B cell (primary cell): ENCODE measurements at regions not wholly inside any gene's neighbourhood (a gene's known extent, or its start where the extent isn't known, plus 50 kb on each side); places are given as distances from the start of the nearest gene placed in this dataset.
"Not testable (repeated sequence)": the region's sequence is repeated elsewhere in the genome, so short reads cannot be mapped to it uniquely, and the experiment has no call there.

Source experiments
- ATAC-seq: fragments of 200-7000 bp; cut with Tn5 transposase; one replicate; pipeline ENCODE4 v1.10.0; 2021; ENCODE audit warnings: low read depth, mild to moderate bottlenecking, moderate number of reproducible peaks, moderate library complexity
- CTCF ChIA-PET: fragments of 350-600 bp; sonication (Branson Sonifier 250); formaldehyde crosslinking; loops from one replicate; lab custom pipeline; 2021; ENCODE audit warnings: antibody characterized with exemption, inconsistent platforms; lab: Charles Lee
- POLR2A ChIA-PET: fragments of 350-600 bp; sonication (Branson Sonifier 250); formaldehyde crosslinking; loops from one replicate; lab custom pipeline; 2021; ENCODE audit warnings: antibody characterized with exemption; lab: Charles Lee
- DNase-seq: peaks from one replicate; pipeline ENCODE4 v3.0.0; 2013
- H2AFZ ChIP-seq: 2 replicates; pipeline ENCODE4 v1.6.1; 2012; ENCODE audit warnings: mild to moderate bottlenecking, low read depth, low read length; ENCODE audit not compliant: insufficient read depth, poor library complexity, severe bottlenecking
- H3K27ac ChIP-seq, 2 donors: 1 replicate in 1 of 2; 2 replicates in 1 of 2; pipeline ENCODE4 v1.5.1; 2012 to 2013; ENCODE audit warnings: low read length in 2 of 2, mild to moderate bottlenecking in 2 of 2, moderate library complexity in 1 of 2
- H3K27me3 ChIP-seq, 4 experiments: fragments of 200-600 bp in 1 of 4; sonication (generic) in 1 of 4; replicated peaks in 1 of 4; 1 replicate in 2 of 4; 2 replicates in 2 of 4; pipeline versions ENCODE4 v1.6.1 to v1.7.0; 2013 to 2016; ENCODE audit warnings: low read length in 3 of 4, mild to moderate bottlenecking in 2 of 4, mixed read lengths in 1 of 4, moderate library complexity in 1 of 4; ENCODE audit not compliant: insufficient read depth in 4 of 4, control insufficient read depth in 3 of 4; ENCODE audit errors: control extremely low read depth in 1 of 4
- H3K36me3 ChIP-seq, 2 experiments: replicated peaks in 1 of 2; 1 replicate in 1 of 2; 2 replicates in 1 of 2; pipeline versions ENCODE4 v1.6.1 to v1.7.1; 2013; ENCODE audit warnings: low read length in 1 of 2; ENCODE audit not compliant: insufficient read depth in 2 of 2, control insufficient read depth in 1 of 2; ENCODE audit errors: control extremely low read depth in 1 of 2, extremely low read depth in 1 of 2
- H3K4me1 ChIP-seq, 2 donors: fragments of 200-600 bp in 1 of 2; sonication (generic) in 1 of 2; 1 replicate in 1 of 2; 2 replicates in 1 of 2; pipeline versions ENCODE4 v1.5.1 to v1.6.1; 2013 to 2017; ENCODE audit warnings: low read length in 2 of 2; ENCODE audit not compliant: control insufficient read depth in 2 of 2, insufficient read depth in 2 of 2
- H3K4me2 ChIP-seq: replicated peaks from 2 replicates; pipeline ENCODE3; 2012; ENCODE audit warnings: mild to moderate bottlenecking, low read depth, low read length; ENCODE audit not compliant: poor library complexity, severe bottlenecking
- H3K4me3 ChIP-seq, 5 experiments: fragments of 200-600 bp in 1 of 5; sonication (generic) in 1 of 5; 1 replicate in 3 of 5; 2 replicates in 2 of 5; pipeline versions ENCODE4 v1.5.1 to v1.7.0; 2011 to 2016; ENCODE audit warnings: low read length in 4 of 5, mild to moderate bottlenecking in 4 of 5, low read depth in 2 of 5, control low read depth in 1 of 5, moderate library complexity in 1 of 5; ENCODE audit not compliant: insufficient read depth in 1 of 5; ENCODE audit errors: control extremely low read depth in 1 of 5, extremely low read depth in 1 of 5
- H3K79me2 ChIP-seq: fragments of 200-600 bp; sonication (generic); one replicate; pipeline ENCODE4 v1.6.0; 2016; ENCODE audit warnings: low read length; ENCODE audit not compliant: control insufficient read depth, insufficient read depth
- H3K9ac ChIP-seq: fragments of 200-600 bp; sonication (generic); 2 replicates; pipeline ENCODE4 v1.6.1; 2017; ENCODE audit warnings: mild to moderate bottlenecking, low read length, moderate library complexity
- H3K9me3 ChIP-seq, 3 donors: one replicate each; pipeline versions ENCODE4 v1.6.1 to v1.7.1; 2013; ENCODE audit warnings: low read length in 2 of 3; ENCODE audit not compliant: control insufficient read depth in 2 of 3, insufficient read depth in 1 of 3; ENCODE audit errors: control extremely low read depth in 1 of 3
- H4K20me1 ChIP-seq: 2 replicates; pipeline ENCODE4 v1.6.0; 2012; ENCODE audit warnings: mild to moderate bottlenecking, low read length; ENCODE audit not compliant: insufficient read depth, control insufficient read depth, poor library complexity, severe bottlenecking
- H3K27ac Mint-ChIP-seq: one replicate; pipeline ENCODE4 v1.8.0; 2021; ENCODE audit warnings: mixed read lengths
- H3K27me3 Mint-ChIP-seq: one replicate; pipeline ENCODE4 v1.8.0; 2021; ENCODE audit warnings: mixed read lengths
- H3K4me1 Mint-ChIP-seq: one replicate; pipeline ENCODE4 v1.8.0; 2021; ENCODE audit warnings: mixed read lengths
- H3K4me3 Mint-ChIP-seq: one replicate; pipeline ENCODE4 v1.8.0; 2021; ENCODE audit warnings: mixed read lengths
- H3K9me3 Mint-ChIP-seq: one replicate; pipeline ENCODE4 v1.8.0; 2022; ENCODE audit warnings: mixed read lengths; ENCODE audit not compliant: insufficient read depth
- EZH2 ChIP-seq: IDR thresholded peaks from 2 replicates; pipeline ENCODE4 v1.6.1; 2012; ENCODE audit warnings: borderline replicate concordance, low read depth, mild to moderate bottlenecking, moderate library complexity, low read length; ENCODE audit not compliant: insufficient read depth, poor library complexity, severe bottlenecking
- WGBS: methylation state at CpG from one replicate; pipeline ENCODE4 v1.1.5; 2013; ENCODE audit warnings: missing lambda C conversion rate; ENCODE audit not compliant: insufficient coverage; 5-methylcytosine and 5-hydroxymethylcytosine counted together
- intact Hi-C: fragments of 100-400 bp; cut with micrococcal nuclease; formaldehyde crosslinking; loops from one replicate; pipeline ENCODE4 v1.10.0; 2022
- TF ChIP-seq, protein P1 (sequence below): fragments of 200-600 bp; IDR thresholded peaks from one replicate; pipeline ENCODE4 v1.8.0; 2022; ENCODE audit warnings: antibody characterized with exemption, mild to moderate bottlenecking

DNA sequence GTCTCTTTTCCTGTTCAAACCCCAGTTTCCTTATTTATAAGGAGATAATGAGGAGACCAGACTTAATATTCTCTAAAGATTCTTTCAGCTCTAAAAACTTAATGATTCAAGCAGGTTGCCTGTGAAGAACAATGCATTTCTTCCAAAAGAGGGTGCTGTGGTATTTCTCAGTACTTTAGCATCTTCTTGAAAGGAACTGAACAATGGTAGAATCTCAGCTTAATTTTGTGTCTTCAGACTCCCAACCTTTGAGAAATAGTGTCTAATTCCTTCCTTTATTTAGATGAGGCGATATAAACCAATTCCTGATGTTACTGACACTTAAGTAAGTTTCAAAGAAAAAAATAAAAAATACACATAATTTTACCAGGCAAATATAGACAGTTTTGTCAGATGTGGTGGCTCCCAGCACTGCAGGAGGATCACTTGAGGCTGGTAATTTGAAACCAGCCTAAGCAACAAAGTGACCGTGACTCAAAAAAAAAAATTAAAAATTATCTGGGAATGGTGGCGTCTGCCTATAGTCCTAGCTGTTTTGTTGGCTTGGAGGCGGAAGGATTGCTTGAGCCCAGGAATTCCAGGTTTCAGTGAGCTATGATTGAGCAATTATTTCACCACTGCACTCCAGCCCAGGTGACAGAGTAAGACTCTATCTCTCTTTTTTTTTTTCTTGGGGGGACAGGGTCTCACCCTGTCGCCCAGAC, 76.9 kb upstream of the PSMA6 start:
- no peak for TF ChIP-seq EZH2
- TF ChIP-seq, protein P1, sequence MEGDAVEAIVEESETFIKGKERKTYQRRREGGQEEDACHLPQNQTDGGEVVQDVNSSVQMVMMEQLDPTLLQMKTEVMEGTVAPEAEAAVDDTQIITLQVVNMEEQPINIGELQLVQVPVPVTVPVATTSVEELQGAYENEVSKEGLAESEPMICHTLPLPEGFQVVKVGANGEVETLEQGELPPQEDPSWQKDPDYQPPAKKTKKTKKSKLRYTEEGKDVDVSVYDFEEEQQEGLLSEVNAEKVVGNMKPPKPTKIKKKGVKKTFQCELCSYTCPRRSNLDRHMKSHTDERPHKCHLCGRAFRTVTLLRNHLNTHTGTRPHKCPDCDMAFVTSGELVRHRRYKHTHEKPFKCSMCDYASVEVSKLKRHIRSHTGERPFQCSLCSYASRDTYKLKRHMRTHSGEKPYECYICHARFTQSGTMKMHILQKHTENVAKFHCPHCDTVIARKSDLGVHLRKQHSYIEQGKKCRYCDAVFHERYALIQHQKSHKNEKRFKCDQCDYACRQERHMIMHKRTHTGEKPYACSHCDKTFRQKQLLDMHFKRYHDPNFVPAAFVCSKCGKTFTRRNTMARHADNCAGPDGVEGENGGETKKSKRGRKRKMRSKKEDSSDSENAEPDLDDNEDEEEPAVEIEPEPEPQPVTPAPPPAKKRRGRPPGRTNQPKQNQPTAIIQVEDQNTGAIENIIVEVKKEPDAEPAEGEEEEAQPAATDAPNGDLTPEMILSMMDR = peak; percentile 12
- ATAC-seq (no peak), DNase-seq (peak; percentile 30)
- Histone ChIP-seq H3K9ac (no peak overlapping the region), H3K4me2 (no peak overlapping the region), H3K9me3 (no peaks in the 10 kb centered on the region), H3K79me2 (no peaks in the 10 kb centered on the region), H2AFZ (no peak overlapping the region), H3K4me3 (no peak overlapping the region), H3K27ac (no peak overlapping the region), H4K20me1 (no peaks in the 10 kb centered on the region), H3K4me1 (no peaks in the 10 kb centered on the region), H3K27me3 (no peaks in the 10 kb centered on the region), H3K36me3 (peaks cover 0 to 3% of the 10 kb centered on the region in 2 experiments)
- Mint-ChIP-seq H3K9me3 (no peaks in the 10 kb centered on the region), H3K27ac (no peak overlapping the region), H3K4me1 (no peaks in the 10 kb centered on the region), H3K27me3 (no peaks in the 10 kb centered on the region), H3K4me3 (no peak overlapping the region)
- ChIA-PET POLR2A (interaction anchor here (1.0 kb wide), 1 partner anchor 189 kb away, joined by 3 read pairs; no protein-coding TSS in a partner anchor), CTCF (interaction anchor here (0.7 to 2.5 kb wide), 15 partner anchors 10 to 207 kb away, joined by 3 to 35 read pairs (median 4); partner anchors contain the start of gene NFKBIA)
- intact Hi-C loops = no loop called here
- WGBS = 90% methylated on average over 2 of the region's 5 CpGs

DNA sequence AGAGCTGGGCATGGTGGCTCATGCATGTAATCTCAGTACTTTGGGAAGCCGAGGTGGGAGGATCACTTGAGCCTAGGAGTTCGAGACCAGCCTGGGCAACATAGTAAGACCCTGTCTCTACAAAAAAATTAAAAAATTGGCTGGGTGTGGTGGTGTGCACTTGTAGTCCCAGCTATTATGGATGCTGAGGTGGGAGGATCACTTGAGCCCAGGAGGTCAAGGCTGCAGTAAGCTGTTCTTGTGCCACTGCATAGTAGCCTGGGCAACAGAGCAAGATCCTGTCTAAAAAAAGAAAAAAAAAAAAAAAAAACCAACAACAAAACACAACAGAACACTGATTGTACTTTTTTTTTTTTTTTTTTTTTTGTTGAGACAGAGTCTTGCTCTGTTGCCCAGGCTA, 74.0 kb upstream of the PSMA6 start:
- H3K27ac Mint-ChIP-seq, intact Hi-C loops, H3K27ac ChIP-seq, ATAC-seq, H3K9ac ChIP-seq, H3K9me3 Mint-ChIP-seq, H4K20me1 ChIP-seq, H3K4me1 ChIP-seq, H3K9me3 ChIP-seq, H3K4me1 Mint-ChIP-seq, H3K4me3 ChIP-seq, H2AFZ ChIP-seq, H3K36me3 ChIP-seq, H3K27me3 ChIP-seq, H3K4me3 Mint-ChIP-seq, H3K79me2 ChIP-seq, H3K4me2 ChIP-seq, H3K27me3 Mint-ChIP-seq, DNase-seq: not testable (repeated sequence)
- ChIA-PET CTCF (interaction anchor here (0.9 to 1.5 kb wide), 3 partner anchors 13 to 195 kb away, joined by 4 to 7 read pairs (median 4); no protein-coding TSS in a partner anchor), POLR2A (interaction anchor here (0.6 kb wide), 1 partner anchor 42 kb away, joined by 4 read pairs; no protein-coding TSS in a partner anchor)
- WGBS = 100% methylated on average over 1 of the region's 2 CpGs
